HEK293T (cell line): ENCODE measurements at regions not wholly inside any gene's neighbourhood (a gene's known extent, or its start where the extent isn't known, plus 50 kb on each side); places are given as distances from the start of the nearest gene placed in this dataset.

Experiments used
- FOXK2 ChIP-seq: fragments of 450-650 bp; IDR thresholded peaks from 2 replicates; pipeline ENCODE4 v1.6.1; 2016; ENCODE audit warnings: mild to moderate bottlenecking
- SP1 ChIP-seq: fragments of 450-650 bp; IDR thresholded peaks from 2 replicates; pipeline ENCODE4 v1.6.1; 2017
- TARDBP ChIP-seq: fragments of 450-650 bp; IDR thresholded peaks from 2 replicates; pipeline ENCODE4 v1.6.1; 2016

DNA sequence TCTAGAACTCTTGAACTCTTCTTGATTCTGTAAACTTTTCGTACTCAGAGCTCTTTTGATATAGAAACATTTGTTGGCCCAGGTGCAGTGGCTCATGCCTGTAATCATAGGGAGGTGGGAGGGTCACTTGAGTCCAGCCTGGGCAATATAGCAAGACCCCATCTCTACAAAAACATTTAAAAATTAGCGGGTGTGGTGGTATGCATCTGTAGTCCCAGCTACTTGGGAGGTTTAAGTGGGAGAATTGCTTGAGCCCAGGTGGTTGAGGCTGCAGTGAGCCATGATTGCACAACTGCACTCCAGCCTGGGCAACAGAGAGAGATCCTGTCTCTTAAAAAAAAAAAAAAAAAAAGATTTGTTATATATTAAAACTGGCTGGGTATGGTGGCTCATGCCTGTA is 121.6 kb downstream of the BAMBI start:
- no peak for TF ChIP-seq TARDBP
- no peak for TF ChIP-seq SP1
- TF ChIP-seq FOXK2, result no peak
